Keratinocyte (primary cell): ENCODE measurements at regions not wholly inside any gene's neighbourhood (a gene's known extent, or its start where the extent isn't known, plus 50 kb on each side); places are given as distances from the start of the nearest gene placed in this dataset.

Experiments used
- CTCF ChIP-seq, 3 experiments: IDR thresholded peaks in 1 of 3; conservative IDR thresholded peaks in 1 of 3; optimal IDR thresholded peaks in 1 of 3; 2 replicates in 2 of 3; 3 replicates in 1 of 3; pipeline versions ENCODE3 to v1.5.1; 2011; ENCODE audit warnings: low read length in 3 of 3, mild to moderate bottlenecking in 3 of 3, moderate library complexity in 2 of 3, control low read depth in 1 of 3, inconsistent platforms in 1 of 3; ENCODE audit not compliant: insufficient read depth in 2 of 3; ENCODE audit errors: extremely low read depth in 1 of 3
- EZH2 ChIP-seq: IDR thresholded peaks from one replicate; pipeline ENCODE4 v1.6.1; 2012; ENCODE audit warnings: inconsistent platforms, mild to moderate bottlenecking, low read length, moderate library complexity

- TF ChIP-seq CTCF (optimal IDR thresholded peaks at IDR 0.05 in 1 of 3, IDR thresholded peaks at IDR 0.05 in 1 of 3, conservative IDR thresholded peaks at IDR 0.05 in 1 of 3; ENCODE audit: extremely low read depth in 1 of 3, insufficient read depth in 2 of 3, low read length in 3 of 3): no peak
- TF ChIP-seq EZH2: no peak
Measured at GRCh38 chr12:75818863-75819262, 212.7 kb downstream of the PHLDA1 start.
